Stimulated activated CD8-positive, alpha-beta memory T cell treated with anti-CD3 and anti-CD28 coated beads, Interleukin-12 subunit alpha, Interleukin-12 subunit beta, amount 100 ng/mL, for 1 hour (primary cell): ENCODE measurements at regions not wholly inside any gene's neighbourhood (a gene's known extent, or its start where the extent isn't known, plus 50 kb on each side); places are given as distances from the start of the nearest gene placed in this dataset.

ENCODE experiments used
- DNase-seq: peaks from one replicate; pipeline ENCODE4 v3.0.0-alpha.2; 2020; ENCODE audit warnings: low read depth

DNA sequence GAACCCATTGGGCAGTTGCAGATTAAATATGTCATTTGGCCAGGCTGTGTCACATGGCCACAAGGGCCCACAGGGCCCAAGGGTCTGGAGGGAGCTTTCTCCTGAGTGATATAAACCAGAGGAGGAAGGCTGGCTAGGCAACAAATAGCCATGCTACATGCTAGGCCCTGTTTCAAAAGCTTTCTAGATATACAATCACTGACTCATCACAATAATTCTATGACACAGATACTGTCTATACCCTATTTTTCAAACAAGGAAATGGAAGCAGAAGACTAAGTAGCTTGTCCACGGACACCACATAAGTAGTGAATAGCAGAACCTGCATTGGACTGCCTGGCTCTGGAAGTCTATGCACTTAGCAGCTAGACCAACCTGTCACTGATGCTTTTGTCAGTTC lies 625.4 kb downstream of the NTRK3 start:
- DNase-seq: no peak

- no peak for DNase-seq
Observed at GRCh38 chr15:87628311-87628710, 628.2 kb downstream of the NTRK3 start.

GRCh38 chr15:87626860-87627259 lies 629.7 kb downstream of the NTRK3 start:
- DNase-seq: no peak

DNA sequence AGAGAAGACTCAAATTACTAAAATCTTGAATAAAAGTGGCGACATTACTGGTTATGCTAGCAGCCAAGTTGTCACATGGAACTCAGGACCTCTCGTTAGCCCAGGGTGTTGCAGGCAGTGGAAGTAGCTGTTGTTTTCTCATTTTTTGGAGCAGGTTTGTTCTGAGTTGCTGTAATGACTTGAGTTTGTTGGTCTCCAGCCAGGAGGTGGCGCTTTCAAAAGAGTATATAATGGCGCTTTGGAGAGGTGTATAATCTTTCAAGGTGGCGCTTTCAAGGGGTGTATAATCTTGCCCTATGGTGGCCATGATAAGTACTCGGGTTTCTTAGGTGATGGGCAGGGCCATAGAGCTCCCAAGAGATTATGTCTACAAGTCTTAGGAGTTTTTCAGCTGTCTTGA lies 632.7 kb downstream of the NTRK3 start:
- no peak for DNase-seq

GRCh38 chr15:87620393-87620792 lies 636.1 kb downstream of the NTRK3 start:
- DNase-seq: no peak

- DNase-seq: no peak
Observed at GRCh38 chr15:87619161-87619960, 637.2 kb downstream of the NTRK3 start.

DNA sequence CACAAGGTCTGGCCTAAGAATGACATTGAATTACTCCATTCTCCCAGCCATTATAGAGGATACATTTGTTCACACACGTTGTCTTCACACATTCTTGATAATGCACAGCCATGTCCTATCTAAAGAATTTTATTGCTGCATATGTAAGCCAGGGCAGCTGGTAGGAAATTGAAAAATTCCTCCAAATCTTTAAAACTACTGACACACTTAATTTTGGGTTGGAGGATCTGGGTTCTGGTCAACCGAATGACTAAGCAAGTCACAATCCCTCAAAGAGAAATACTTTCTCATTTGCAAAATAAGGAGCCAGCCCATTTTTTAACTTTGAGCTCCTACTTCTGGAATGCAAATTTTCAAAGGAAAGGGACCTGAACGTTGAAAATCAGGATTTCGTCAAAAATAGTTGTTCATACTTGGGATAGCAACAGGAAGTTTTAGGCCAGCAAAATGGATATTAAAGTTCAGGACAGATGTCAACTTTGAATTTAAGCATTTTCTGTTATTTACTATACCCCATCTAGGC lies 638.3 kb downstream of the NTRK3 start:
- no peak for DNase-seq

- no peak for DNase-seq
Observed at GRCh38 chr15:87614704-87615103, 641.8 kb downstream of the NTRK3 start.

GRCh38 chr15:87610366-87610765 lies 646.2 kb downstream of the NTRK3 start:
- no peak for DNase-seq

DNA sequence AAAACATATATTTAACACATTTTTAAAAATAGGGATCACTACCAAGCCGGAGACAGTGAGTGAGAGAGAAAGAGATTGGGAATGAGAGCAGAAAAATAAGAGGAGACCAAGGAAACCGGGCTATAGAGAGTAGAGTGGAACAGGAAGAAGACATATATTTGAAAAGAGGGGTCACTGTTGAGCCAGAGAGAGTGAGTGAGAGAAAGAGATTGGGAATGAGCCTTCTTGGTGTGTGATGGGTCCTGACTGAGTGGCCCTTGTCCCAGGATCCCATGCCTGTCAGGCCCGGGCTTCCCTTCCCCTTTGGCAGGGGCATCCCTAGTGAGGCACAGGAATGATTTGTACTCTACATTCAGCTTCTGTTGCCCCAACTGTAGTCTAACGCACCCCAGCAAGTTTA lies 646.6 kb downstream of the NTRK3 start:
- DNase-seq: no peak

DNA sequence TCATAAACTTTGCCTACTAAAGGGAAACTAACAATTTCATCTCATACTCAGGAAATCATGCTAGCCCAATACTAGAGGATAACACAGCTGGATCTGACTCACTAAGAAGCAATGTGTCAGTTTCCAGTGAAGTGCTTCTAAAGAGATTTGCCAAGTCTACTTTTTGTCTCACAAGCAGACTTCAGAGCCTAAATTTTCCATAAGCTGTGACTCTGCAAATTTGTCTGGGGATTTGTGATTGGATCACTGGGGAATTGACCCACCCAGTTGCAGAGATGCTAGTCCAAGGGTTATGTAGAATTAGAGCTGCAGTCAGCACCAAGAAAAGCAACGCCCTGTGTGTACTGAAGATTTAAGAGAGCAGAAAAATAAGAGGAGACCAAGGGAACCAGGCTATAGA lies 647.1 kb downstream of the NTRK3 start:
- no peak for DNase-seq

DNA sequence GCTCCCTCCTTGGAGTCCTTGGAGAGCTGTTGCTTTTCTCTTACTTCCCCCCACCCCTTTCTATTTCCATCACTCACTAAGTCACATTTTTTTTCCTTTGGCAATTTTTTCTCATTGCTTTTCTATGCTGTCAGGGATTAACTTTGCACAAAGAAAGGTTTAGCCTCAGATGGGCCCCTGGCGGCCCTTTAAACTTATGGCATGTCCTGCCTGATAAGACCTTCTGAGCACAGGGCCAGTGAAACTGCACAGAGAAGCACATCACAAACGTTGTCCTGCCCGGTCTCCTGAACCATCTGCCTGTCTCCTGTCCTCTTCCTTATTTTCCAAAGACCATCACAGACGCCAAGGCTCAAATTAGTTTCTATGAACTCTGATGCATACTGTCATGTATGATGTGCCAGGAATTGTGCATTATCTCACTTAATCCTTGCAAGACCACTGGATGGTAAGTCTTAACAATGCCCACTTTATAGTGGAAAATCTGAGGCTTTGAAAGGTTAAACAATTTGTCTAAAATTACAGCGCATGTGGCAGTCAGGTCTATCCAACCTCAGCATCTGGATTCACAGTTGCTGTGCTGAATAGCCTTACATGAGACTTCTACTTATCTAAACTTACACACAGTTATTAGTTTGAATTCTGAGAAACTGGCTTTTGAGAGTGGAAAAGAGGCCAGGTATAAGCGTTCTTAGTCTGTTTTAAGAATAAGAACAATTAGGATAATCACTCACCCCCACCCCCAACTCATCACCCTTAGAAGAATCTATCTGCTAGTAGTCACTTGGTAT lies 648.1 kb downstream of the NTRK3 start:
- DNase-seq: no peak

DNA sequence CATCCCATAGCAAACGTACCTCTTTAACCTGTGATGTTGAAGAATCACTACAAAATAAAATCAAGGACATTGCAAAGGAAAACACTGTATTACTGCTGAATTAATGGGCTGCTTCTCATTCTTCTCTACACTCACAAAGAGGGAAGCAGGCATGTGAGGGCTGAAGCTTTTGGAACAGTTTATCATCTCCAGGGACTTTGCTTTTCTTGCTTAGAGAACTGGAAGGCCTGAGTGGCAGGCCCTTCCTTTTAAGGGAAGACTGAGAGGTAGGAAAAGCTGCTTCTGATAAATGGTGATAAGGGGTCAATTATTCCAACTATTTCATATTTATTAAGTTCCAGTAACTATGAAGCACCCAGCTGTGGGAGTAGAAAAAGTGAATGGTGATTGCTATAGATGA lies 649.6 kb downstream of the NTRK3 start:
- DNase-seq: no peak

DNA sequence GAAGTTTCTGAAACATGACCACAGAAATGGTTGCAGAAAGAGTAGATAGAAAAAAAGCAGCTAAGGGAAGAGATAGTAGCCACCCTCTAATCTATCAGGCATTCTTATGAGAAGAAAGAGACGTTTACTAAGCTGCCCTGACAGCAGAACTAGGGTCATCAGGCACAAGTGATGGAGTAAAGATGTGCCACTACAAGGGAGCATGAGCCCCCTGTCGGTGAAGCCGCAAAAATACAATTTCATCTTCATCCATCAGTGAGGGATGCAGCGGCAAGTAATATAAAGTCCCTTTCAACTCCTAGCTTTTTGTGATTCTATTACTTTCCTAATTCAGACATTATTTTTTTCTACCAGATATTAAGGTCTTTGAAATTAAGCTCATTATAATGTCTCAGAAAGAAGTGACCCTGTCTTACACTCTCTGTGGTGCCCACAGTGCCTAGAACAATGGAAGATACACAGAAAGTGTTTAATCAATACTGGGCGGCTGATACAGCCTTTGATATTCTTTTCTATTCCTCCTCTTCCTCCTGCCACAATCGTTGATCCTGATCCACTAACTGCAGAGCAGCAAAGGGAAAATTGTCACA lies 651.6 kb downstream of the NTRK3 start:
- DNase-seq: no peak

DNA sequence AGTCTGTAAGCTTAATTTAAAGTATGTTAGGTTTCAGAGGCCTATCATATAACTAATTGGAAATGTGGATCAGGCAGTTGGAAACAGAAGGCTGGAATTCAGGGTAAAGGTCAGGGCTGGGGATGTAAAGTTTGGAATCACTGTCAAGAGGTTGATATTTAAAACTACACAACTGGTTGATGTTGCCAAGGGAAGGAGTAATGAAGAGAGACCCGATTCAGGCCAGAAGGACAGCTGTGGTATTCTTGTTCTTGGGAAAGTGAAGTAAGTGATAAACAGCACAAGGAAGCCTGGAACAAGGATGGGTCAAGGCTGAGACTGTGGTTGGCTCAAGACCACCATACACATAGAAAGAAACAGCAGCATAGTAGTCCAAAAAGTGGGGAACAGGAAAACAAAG lies 654.2 kb downstream of the NTRK3 start:
- no peak for DNase-seq

- DNase-seq: no peak
Observed at GRCh38 chr15:87599616-87600015, 656.9 kb downstream of the NTRK3 start.

DNA sequence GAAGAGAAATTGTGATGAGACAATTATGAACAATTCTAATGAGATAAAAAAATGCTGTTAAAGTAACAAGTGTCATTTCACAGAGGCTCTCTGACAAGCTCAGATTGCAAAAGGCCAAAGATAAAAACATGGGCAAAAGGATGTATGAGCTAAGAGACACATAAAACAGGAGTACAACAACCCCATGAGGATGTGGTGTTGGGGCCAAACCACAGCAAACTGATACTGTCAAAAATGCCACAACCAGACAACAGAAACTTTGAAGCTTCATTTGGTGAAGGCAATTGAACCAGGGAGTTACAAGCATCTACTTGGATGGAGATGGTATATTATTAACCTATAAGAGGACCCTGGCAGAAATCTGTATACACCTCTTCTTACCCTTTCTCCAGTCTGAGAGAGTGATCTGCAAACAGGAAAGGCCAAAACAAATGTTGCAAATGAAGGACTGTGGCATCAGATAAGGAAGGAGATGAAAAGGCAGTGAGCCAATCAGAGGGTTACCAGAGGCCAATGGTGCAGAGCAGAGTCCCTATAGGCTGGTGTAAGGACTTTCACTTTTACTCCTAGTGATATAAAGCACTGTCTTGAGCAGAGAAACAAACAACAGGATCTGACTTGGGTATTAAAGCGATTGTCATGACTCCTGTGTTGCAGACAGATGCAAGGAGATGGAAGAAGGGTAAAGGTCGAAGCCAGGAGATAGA lies 659.0 kb downstream of the NTRK3 start:
- peak; percentile 4 for DNase-seq

GRCh38 chr15:87591582-87591981 lies 665.0 kb downstream of the NTRK3 start:
- DNase-seq: no peak

DNA sequence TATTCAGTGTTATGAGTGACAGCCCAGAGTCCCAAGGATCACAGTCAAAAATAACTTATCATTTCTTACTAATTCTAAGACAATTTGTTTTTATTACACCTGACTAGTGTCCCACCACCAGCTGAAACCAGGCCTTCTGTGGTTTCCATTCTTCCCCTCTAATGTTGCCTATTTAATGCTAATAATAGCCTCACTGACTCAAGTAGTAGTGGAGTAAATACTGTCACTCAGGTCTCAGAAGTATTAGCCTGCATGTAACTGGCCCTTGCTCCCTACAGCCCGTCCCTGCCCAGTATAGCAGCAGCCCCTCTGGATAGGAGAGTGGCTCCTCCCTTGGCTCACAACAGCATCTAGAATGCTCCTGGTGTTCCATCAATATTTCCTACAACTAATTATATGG lies 665.5 kb downstream of the NTRK3 start:
- DNase-seq: no peak

DNA sequence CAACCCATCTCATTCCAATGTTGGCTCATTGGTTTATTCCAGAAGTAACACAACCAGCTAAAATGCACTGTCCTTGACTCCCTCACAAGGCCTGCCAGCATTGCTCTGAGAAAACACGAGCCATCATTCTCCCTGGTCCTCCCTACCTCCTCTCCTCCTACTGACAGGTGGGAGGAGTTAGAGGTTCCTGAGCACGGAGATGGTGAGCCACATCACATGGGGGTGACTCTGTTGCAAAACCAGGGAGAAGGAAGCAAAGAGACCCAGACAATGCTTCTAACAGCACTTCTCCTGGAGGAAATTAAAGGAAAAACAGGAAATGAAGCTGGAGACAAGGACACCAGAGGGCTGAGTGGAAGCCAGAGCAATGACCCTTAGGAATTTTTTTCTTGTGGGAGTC lies 667.4 kb downstream of the NTRK3 start:
- no peak for DNase-seq

- DNase-seq: no peak
Observed at GRCh38 chr15:87582169-87582568, 674.4 kb downstream of the NTRK3 start.

GRCh38 chr15:87579537-87579936 lies 677.0 kb downstream of the NTRK3 start:
- no peak for DNase-seq
